ENCODE measurements at regions not wholly inside any gene's neighbourhood (a gene's known extent, or its start where the extent isn't known, plus 50 kb on each side); places are given as distances from the start of the nearest gene placed in this dataset.

GRCh38 chr16:11494433-11494832 is 92.3 kb downstream of the LITAF start:
- TF ChIP-seq CTCF (IDR thresholded peaks at IDR 0.05; ENCODE audit: low read depth, low read length) = no peak
- DNase-seq = no peak
- Histone ChIP-seq H3K27me3 (no peaks in the 10 kb centered on the region), H3K36me3 (no peaks in the 10 kb centered on the region), H3K9me3 (no peaks in the 10 kb centered on the region), H3K4me3 (ENCODE audit: low read depth, low read length) (no peak overlapping the region), H3K4me1 (peaks cover 14% of the 10 kb centered on the region)

- no peaks in the 10 kb centered on the region for H3K9me3 ChIP-seq
- peaks cover 14% of the 10 kb centered on the region for H3K4me1 ChIP-seq
- no peaks in the 10 kb centered on the region for H3K36me3 ChIP-seq
- no peaks in the 10 kb centered on the region for H3K27me3 ChIP-seq
- TF ChIP-seq CTCF (IDR thresholded peaks at IDR 0.05; ENCODE audit: low read depth, low read length) = no peak
- H3K4me3 ChIP-seq (ENCODE audit: low read depth, low read length) = no peak overlapping the region
- no peak for DNase-seq
Measured at GRCh38 chr16:11495066-11495407, 91.7 kb downstream of the LITAF start.
